Fibroblast of peridontal ligament (primary cell): ENCODE measurements at regions not wholly inside any gene's neighbourhood (a gene's known extent, or its start where the extent isn't known, plus 50 kb on each side); places are given as distances from the start of the nearest gene placed in this dataset.
"Not testable (repeated sequence)": the region's sequence is repeated elsewhere in the genome, so short reads cannot be mapped to it uniquely, and the experiment has no call there.

ENCODE experiments used
- DNase-seq: peaks from one replicate; pipeline ENCODE4 v3.0.0-alpha.2; 2010; ENCODE audit errors: extremely low read depth

DNA sequence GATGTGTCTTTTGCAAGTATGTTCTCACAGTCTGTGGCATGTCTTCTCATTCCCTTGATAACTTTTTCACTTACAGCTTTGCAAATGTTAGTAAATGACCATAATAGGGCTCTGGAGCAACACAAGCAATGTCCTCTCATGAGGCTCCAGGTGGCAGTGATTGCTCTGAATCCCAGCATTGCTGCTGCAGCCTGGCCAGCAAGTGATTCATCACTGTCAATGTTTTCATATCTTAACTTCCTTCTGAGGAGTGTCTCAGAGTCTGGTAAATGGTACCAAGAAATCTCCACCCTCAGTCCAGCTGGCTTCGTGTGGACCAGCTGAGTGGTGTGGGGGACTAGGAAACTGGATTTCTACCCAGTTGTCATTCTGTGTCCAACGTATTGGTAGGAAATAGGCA is 139.6 kb downstream of the MYLK4 start:
- peak; percentile 50 for DNase-seq

DNA sequence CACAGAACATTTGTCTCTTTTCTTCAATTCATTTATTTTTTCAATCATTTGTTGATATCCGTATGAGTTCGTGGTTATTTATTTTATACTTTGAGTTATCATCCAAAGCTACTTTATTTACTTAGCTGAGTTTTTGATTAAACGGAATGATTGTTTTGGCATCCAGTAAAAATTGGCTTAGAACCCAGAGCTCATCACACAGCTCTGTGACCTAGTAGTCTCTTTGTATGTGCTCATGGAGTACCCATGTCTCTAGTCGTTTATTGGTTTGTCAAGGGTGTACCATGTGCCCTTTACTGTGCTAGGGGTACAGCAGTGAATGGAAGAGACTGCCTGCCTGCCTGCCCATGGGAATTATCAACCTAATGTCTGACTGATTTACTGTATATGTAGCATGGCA is 142.2 kb downstream of the MYLK4 start:
- DNase-seq: no peak

DNA sequence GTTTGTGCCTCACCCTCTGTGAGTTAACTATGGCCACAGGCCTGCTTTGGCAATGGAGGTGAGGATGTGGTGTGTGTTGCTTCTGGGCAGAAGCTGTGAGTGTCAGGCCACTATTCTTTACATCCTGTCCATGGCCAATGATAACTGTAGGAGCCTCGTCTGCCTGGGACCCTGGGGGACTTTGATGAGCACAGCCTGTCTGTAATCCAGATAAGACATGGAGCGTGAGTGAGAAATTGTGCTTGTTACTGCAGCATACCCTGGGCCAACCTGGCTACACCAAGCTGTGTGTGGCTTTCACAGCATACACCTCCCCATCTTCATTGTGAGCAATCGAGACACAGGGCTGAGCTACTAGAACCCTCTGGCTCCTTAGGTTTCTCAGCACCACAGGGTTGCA is 150.4 kb downstream of the MYLK4 start:
- DNase-seq: no peak

DNA sequence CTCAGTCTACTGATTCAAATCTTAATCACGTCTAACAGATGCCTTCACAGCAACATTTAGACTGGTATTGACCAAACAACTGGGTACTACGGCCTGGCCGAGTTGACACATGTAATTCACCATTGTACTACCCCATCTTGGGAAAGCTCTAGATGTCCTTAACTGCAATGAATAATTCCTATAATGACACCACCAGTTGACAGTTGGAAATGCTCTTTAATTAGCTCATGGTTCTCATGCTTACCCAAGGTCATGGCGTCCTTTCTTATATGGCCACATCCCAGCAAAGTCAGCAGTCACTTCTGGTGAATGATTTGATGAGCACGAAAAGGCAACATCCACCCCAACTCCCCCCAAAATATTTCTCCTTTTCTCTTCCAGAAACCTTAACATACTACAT is 150.9 kb downstream of the MYLK4 start:
- DNase-seq: no peak

DNA sequence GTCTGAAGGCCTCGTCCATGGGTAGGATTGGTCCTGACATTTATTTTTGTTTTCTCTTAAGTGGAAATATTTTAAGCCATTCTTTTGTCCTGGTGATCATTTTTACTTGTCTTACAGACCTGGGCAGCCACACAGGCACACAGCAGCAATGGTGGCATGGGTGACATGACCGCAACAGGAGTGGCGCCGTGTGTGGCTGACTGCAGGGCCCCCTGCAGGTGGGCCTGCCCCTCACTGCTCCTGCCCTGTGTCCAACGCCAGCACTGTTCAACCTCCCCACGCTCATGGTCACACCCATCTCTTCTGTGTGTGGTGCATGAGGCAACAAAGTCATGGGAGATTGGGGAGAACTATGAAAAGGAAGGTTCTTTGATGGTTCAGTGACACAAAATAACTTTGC is 151.9 kb downstream of the MYLK4 start:
- no peak for DNase-seq

DNA sequence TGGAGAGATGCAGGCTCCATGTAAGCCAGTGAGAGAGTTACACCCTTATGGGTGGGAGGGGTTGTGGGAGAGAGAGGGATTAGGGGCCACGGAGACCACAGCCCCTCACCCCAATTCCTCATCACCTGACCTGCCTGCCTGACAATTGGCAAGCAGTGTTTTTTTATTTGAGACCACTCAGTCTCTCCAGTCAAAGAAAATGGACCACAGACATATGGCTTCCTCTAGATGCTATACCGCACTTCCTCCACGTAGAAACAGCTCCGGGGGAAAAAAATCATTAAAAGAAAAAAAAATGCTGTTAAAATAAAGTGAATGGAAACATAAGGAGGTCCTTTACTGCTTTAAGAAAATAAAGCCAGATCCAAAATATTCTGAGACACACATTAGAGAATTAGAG is 152.7 kb downstream of the MYLK4 start:
- DNase-seq: no peak

DNA sequence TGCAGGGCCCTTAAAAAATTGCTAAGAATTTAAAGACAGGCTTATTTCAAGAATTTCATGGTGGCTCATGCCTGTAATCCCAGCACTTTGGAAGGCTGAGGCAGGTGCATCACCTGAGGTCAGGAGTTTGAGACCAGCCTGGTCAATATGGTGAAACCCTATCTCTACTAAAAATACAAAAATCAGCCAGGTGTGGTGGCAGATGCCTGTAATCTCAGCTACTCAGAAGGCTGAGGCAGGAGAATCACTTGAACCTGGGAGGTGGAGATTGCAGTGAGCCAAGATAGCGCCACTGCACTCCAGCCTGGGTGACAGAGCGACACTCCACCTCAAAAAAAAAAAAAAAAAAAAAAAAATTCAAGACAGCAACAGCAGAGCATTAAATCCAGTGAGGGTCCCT is 153.3 kb downstream of the MYLK4 start:
- not testable (repeated sequence) for DNase-seq

DNA sequence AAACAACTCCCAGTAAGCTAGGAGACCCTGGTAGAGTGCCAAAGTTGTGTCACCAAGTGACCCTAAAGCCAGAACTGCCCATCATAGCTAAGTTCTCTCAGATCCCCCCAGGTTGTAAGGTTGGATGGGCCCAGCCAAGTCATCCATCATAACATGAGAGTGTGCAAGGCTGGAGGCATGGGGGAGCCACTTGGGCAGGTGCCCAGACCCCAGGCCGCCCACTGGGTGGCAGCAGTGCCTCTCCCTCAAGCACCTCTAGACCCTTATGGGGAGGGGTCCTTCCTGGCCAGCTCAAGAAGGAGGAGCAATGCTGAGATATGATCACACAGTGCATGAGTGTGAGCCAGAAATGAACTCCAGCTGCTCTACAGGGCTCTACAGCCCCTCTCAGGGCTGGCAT is 154.5 kb downstream of the MYLK4 start:
- DNase-seq: no peak

DNA sequence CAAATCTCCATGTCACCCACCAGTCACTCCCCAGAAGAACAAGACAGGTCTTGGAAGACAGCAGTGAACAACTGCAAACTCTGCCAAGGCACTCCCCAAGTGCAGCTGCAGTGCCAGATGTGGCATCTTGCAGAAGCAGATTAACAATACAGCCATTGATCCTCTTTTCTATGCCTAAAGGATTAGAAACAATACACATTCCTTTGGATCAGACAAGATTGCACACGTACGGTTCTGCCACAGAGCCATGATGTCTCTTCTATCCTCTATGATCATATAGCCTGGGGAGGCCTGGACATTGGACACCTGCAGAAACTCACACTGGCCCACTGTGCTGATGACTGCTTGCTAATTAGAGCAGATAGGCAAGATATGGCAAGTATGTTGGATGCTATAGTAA is 155.9 kb downstream of the MYLK4 start:
- DNase-seq: no peak

DNA sequence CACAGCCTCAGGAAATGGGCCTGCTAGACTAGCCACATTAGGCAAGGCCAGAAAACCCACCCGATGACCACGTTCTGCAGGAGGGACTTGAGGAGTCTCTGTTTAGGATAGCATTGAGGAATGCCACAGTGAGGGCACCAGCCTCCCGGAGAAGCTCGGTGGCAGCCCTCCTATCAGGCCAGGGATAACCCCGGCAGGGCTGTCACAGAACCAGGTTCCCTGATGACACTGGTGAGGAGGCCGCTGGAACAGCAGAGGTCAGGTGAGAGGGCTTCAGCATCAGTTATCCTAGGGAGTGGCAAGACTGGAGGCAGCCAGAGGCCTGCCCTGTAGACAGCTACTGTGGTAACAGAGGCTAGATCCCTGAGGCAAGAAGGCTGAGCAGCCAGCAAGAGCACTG is 157.6 kb downstream of the MYLK4 start:
- no peak for DNase-seq

DNA sequence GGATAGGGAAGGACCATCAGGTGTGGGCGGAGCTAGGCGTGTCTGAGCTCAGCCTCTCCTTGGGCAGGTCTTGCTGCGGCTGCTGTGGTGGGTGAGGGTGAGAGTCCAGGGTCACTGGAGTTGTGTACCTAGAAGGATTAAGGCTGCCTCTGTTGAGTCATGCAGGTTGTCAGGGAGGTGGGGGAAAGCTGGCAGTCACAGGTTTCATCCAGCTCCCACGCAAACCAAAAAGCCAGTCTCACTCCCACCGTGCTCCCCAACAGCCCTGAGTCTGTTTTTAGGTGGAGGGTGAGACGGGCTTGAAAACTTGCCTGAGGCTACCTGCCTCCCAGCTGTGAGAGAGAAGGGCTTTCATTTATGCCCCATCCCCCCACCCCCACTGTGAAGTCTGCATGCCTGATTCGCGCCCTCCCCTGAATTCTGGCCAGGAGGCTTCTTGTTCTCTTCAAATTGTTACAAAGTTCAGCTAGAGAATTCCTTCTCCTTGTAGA is 161.5 kb downstream of the MYLK4 start:
- DNase-seq: no peak

DNA sequence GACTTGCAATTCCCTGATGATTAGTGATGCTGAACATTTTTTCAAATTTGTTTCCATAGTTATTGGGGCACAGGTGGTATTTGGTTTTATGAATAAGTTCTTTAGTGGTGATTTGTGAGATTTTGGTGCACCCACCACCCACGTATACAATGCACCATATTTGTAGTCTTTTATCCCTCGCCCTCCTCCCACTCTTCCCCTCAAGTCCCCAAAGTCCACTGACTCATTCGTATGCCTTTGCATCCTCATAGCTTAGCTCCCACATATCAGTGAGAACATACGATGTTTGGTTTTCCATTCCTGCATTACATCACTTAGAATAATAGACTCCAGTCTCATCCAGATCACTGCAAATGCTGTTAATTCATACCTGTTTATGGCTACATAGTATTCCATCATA is 167.3 kb downstream of the MYLK4 start:
- no peak for DNase-seq

DNA sequence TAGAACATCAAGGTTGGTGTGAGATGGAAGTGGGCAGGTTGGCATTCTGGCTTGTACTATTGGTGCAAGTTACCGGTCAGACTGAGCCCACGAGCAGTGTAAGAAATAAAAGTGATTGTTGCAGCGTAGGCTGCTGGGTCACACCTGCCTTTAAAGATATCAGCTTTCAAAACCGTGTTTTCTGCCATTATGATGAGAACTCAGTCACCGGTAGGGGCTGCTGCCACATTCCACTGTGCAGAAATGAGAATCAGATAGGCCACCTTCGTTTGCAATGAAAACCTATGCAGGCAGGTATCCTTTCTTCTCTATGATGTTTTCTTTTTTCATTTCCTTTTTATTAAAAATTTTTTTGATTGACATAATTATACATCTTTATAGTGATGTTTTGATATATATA is 168.5 kb downstream of the MYLK4 start:
- no peak for DNase-seq

DNA sequence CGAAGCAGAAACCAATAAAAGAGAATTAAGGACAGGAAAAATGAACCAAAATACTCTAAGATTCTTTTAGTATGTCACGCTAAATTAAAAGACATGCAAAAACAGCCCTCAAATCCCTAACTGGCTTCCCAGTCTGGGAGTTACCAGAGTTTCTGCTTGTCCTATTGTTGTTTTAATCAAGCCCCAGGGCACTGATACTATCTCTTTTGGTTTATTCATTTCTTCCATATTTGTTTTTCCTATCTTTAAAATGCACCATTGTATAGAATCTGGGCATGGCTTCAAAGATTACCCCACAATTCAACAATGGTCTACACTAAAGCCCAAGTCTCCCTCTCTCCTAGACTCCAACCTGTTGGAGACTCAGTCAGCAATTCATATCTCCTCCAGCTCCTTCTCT is 169.1 kb downstream of the MYLK4 start:
- DNase-seq: no peak

DNA sequence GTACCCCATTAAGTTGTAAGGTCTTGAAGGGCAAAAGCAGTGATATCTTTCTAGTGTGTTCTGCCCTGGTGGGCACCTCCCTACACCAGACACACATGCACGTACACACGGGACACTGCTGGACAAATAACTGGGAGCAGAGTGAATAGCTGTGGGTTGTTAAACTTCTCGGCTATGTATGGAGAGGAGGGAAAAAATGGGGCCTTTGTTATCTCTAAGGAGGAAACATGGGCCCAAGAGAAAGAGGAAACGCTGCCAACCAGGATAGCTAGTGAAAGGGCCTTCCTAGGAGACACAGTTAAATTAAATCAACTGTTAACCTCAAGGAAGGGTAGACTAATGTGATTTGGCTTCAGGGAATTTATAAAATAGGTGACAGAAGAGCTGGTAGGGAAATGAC is 169.7 kb downstream of the MYLK4 start:
- no peak for DNase-seq

DNA sequence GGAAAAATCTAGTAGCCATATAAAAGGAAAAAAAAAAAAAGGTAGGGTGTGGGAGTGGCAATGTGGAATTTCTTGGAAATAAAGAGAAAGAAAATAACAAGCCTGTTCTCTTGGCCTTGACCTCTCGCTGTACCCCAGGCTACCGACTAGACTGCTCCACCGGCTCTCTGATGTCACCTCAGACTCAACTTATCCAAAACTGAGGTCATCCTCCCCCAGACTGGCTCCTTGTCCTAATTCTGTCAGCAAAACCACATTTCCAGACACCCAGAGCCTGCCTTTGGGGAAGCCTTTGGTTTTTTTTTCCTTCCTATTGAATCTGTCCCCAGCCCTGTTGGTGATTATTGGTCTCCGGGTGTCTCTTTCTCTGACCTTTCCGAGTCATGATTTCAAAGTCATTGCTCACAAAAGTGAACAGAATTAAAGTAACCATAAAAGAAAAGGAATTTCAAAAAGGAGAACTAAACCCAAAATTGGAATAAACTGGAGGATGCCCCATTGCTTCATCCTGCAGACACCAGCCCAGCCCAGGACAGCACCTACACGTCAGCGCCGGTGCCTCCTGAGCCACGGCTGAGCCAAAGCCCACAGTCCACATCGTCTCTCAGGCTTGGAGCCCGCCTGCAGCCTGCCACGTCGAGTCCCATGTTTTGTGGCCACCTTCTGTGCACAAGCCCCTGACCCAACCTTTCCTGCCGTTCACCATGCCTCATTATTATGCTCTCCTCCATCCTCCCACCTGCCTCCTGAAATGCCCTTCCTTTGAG is 170.7 kb downstream of the MYLK4 start:
- DNase-seq: no peak

DNA sequence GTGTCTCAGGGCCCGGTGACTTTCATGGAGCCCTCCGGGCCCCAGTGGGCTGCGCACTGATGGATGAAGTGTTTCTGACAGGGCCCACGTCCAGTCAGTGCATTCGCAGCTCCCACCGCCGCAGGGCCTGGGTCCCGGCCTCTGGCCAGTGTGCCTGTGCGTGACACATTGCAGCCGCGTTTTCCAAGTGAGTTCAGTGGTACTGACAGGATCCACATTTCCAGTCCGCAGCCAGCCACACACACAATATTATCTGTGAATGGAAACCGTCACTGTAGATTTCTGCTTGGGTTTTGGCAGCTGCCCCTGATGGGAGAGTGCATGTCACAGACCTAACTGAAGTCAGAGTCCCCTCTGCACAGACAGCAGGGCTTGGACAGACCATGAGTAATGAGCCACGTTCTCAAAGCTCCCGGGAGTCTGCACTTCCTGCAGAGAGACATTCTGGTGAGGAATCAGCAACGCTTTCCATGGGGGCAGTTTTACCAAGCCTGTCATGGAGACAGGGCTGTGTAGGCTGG is 171.4 kb downstream of the MYLK4 start:
- DNase-seq: no peak

DNA sequence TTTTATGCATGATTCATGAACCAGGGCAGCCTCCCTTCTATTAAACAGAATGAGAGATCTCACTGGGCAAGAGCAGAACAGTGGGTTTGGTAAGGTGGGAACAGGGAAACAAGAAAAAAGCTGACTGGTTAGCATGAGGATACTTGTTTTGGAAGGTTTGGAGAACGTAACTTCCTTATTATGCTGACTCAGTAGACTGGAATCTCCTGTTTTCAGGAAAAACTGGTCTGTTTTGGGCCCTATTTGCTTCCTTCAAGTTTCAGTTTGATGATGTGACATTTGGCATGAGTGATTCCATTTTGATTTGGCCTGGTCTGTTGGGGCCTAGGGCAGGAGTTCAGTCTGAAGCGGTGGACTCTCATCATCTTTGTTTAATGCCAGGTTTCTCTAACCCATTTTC is 172.0 kb downstream of the MYLK4 start:
- DNase-seq: peak; percentile 11

DNA sequence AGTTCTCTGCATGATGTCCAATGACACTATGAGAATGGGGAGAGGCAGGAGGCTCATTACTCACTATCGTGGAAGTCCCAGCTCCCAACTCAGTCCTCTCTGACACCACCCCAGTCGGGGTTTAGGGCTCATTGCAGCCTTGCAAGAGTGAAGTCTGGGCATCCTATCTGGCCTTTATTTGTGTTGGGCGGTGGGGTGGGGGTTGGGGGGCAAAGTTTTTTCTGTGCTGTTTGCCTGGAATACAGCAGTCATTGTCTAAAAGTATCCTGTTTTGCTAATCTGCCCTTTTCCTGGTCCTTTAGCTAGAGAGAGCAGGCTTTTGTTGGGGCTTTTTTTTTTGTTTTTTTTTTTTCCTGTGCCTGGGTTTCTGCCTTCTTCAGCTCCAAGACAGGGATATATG is 174.2 kb downstream of the MYLK4 start:
- no peak for DNase-seq

DNA sequence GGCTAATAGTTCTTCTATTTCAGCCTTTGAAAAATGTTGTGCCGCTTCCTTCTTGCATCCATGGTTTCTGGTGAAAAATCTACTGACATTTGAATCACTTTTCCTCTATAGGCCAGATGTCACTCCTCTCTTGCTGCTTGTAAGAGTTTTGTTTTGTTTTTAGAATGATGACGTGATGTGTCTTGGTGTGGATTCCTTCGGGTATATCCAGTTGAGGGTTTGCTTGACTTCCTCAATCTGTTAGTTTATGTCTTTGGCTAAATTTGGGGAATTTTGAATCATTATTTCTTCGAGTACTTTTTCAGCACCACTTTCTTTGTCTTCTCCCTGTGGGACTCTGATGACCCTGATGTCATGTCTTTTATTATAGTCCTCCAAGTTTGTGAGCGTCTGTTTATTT is 175.5 kb downstream of the MYLK4 start:
- peak; percentile 13 for DNase-seq

DNA sequence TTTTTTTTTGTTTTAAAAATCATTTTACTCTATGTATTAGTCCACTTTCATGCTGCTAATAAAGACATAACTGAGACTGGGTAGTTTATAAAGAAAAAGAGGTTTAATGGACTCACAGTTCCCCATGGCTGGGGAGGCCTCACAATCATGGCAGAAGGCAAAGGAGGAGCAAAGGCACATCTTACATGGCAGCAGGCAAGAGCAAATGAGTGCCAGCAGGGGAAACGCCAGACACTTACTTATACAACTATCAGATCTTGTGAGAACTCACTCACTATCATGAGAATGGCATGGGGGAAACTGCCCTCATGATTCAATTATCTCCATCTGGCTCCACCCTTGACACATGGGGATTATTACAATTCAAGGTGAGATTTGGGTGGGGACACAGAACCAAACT is 181.3 kb downstream of the MYLK4 start:
- not testable (repeated sequence) for DNase-seq

DNA sequence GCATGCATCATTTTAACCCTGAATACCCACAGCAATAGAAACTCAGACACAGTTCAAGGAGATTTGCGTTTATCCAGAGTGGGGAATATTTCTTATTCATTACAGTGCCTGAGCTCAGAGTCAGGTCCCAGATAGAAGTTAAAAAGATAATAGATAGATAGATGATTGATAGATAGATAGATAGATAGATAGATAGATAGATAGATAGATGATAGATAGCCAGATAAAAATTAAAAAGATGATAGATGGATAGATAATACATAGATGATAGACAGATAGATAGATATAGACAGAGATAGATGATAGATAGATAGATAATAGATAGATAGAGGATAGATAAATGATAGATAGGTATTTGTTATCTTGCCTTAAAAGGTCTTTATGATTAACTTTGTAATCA is 184.7 kb downstream of the MYLK4 start:
- no peak for DNase-seq

DNA sequence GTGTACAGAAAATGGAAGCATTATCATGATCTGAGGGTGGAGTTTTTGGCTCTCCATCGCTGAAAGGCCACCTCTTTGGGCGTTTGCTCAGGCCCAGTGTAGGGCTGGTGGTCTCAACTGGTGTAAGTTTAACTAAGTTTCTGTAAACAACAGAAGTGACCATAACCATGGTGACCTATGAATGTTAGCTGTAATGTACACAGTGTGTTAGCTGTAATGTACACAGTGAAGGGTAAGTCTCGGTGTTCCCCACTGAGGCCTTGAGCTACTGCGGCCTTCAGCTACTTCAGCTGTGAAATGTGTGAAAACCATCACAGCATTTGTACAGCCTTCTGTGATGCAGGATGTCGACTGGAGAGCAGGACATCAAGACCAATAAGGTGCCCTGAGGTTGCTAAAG is 185.2 kb downstream of the MYLK4 start:
- DNase-seq: no peak

DNA sequence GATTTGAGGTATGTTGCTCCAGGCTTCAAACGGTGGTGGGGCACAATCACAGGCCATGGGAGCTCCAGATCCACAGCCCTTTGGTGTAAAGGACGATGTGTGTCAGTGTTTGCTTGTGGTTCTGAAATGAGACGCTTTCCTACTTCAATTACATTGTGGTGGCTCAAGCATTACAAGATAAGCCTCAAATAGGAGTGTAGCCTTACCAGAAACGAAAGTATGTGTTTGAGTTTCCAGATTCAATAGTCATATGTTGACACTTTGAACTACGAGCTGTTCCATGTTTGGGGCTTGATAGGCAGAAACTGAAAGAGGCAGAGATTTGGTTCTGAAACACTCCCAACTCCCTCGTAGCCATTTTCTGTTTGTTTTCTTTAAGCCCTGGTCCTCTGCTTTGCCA is 187.1 kb downstream of the MYLK4 start:
- peak; percentile 58 for DNase-seq
